ENCODE measurements at regions not wholly inside any gene's neighbourhood (a gene's known extent, or its start where the extent isn't known, plus 50 kb on each side); places are given as distances from the start of the nearest gene placed in this dataset.

DNA sequence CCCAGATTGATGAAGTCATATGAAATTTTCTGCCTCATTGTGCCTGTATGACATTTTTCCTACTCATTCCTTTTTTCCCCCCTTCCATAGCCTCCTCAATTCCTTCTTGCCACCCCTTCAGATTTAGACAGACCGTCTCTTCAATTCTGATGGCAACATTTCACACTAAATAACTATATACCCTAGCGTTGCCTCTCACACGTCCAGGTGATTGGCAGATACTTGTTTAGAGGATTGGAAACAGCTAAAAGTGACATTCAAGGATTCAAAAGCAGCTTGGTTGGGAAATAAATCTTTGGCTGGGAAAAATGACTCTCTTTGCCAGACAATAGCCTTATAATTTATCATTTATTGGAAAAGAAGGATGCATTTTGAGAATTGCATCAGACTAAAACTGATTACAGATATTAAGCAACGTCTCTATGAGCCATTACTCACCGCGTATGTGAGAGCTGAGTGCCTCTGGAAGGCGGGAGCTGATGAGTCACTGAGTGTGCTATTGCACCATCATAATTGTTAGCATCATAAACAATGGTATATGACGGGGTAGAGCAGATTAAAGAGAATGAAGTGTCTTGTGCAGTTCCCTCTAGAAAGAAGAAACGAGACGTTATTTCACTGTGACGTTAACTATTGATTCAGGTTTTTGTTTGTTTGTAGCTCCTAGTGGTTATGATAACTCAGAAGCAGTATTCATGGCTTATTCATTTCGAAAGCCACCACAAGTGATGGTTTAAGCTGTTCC, 61.1 kb upstream of the FAM216B start (continued):
- TF ChIP-seq, protein P1, sequence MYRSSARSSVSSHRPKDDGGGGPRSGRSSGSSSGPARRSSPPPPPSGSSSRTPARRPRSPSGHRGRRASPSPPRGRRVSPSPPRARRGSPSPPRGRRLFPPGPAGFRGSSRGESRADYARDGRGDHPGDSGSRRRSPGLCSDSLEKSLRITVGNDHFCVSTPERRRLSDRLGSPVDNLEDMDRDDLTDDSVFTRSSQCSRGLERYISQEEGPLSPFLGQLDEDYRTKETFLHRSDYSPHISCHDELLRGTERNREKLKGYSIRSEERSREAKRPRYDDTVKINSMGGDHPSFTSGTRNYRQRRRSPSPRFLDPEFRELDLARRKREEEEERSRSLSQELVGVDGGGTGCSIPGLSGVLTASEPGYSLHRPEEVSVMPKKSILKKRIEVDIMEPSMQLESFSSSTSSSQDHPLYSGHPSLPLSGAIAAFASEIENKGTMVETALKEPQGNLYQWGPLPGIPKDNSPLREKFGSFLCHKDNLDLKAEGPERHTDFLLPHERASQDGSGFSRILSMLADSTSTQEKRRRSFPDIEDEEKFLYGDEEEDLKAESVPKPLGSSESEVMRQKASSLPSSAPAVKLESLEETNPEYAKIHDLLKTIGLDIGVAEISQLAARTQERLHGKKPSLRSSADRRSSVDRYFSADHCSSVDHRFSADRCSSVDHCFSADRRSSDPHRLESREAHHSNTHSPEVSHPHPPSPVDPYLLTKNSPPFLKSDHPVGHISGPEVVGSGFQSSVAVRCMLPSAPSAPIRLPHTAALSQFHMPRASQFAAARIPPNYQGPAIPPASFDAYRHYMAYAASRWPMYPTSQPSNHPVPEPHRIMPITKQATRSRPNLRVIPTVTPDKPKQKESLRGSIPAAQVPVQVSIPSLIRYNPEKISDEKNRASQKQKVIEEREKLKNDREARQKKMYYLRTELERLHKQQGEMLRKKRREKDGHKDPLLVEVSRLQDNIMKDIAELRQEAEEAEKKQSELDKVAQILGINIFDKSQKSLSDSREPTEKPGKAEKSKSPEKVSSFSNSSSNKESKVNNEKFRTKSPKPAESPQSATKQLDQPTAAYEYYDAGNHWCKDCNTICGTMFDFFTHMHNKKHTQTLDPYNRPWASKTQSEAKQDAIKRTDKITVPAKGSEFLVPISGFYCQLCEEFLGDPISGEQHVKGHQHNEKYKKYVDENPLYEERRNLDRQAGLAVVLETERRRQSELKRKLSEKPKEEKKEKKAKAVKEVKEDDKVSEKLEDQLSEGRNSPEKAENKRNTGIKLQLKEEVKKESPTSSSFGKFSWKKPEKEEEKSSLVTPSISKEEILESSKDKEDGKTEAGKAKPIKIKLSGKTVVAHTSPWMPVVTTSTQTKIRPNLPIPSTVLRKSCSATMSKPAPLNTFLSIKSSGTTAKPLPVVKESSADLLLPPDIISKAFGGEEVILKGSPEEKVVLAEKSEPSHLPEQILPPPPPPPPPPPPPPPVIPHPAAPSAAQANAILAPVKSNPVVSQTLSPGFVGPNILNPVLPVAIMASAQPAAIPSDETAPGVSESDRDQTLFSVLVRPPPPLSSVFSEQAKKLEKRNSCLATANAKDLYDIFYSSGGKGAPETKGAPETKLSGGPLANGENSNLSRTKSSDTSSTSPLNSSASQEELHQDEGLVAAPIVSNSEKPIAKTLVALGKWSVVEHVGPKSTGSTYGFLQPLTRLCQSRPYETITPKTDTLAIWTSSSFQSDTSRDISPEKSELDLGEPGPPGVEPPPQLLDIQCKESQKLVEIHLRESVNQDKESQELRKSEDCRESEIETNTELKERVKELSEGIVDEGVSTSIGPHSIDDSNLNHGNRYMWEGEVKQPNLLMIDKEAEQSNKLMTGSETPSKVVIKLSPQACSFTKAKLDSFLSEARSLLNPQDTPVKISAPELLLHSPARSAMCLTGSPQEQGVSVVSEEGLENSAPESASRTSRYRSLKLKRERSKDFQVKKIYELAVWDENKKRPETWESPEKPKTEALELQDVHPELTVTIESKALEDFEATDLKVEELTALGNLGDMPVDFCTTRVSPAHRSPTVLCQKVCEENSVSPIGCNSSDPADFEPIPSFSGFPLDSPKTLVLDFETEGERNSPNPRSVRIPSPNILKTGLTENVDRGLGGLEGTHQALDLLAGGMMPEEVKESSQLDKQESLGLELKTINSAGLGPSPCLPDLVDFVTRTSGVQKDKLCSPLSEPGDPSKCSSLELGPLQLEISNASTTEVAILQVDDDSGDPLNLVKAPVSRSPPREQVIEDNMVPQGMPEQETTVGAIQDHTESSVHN (IDR thresholded peaks at IDR 0.05; ENCODE audit: borderline replicate concordance in 1 of 2, low read depth in 1 of 2), result peak in 1 of 2 experiments; percentile 36; a peak in 1 of 4 replicates
- TF ChIP-seq, protein P2, sequence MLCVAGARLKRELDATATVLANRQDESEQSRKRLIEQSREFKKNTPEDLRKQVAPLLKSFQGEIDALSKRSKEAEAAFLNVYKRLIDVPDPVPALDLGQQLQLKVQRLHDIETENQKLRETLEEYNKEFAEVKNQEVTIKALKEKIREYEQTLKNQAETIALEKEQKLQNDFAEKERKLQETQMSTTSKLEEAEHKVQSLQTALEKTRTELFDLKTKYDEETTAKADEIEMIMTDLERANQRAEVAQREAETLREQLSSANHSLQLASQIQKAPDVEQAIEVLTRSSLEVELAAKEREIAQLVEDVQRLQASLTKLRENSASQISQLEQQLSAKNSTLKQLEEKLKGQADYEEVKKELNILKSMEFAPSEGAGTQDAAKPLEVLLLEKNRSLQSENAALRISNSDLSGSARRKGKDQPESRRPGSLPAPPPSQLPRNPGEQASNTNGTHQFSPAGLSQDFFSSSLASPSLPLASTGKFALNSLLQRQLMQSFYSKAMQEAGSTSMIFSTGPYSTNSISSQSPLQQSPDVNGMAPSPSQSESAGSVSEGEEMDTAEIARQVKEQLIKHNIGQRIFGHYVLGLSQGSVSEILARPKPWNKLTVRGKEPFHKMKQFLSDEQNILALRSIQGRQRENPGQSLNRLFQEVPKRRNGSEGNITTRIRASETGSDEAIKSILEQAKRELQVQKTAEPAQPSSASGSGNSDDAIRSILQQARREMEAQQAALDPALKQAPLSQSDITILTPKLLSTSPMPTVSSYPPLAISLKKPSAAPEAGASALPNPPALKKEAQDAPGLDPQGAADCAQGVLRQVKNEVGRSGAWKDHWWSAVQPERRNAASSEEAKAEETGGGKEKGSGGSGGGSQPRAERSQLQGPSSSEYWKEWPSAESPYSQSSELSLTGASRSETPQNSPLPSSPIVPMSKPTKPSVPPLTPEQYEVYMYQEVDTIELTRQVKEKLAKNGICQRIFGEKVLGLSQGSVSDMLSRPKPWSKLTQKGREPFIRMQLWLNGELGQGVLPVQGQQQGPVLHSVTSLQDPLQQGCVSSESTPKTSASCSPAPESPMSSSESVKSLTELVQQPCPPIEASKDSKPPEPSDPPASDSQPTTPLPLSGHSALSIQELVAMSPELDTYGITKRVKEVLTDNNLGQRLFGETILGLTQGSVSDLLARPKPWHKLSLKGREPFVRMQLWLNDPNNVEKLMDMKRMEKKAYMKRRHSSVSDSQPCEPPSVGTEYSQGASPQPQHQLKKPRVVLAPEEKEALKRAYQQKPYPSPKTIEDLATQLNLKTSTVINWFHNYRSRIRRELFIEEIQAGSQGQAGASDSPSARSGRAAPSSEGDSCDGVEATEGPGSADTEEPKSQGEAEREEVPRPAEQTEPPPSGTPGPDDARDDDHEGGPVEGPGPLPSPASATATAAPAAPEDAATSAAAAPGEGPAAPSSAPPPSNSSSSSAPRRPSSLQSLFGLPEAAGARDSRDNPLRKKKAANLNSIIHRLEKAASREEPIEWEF (CRISPR knock-in tag; IDR thresholded peaks at IDR 0.05), result no peak
- no peak for TF ChIP-seq NCOA4 (IDR thresholded peaks at IDR 0.05; ENCODE audit: partially characterized antibody)
- TF ChIP-seq, protein P3, sequence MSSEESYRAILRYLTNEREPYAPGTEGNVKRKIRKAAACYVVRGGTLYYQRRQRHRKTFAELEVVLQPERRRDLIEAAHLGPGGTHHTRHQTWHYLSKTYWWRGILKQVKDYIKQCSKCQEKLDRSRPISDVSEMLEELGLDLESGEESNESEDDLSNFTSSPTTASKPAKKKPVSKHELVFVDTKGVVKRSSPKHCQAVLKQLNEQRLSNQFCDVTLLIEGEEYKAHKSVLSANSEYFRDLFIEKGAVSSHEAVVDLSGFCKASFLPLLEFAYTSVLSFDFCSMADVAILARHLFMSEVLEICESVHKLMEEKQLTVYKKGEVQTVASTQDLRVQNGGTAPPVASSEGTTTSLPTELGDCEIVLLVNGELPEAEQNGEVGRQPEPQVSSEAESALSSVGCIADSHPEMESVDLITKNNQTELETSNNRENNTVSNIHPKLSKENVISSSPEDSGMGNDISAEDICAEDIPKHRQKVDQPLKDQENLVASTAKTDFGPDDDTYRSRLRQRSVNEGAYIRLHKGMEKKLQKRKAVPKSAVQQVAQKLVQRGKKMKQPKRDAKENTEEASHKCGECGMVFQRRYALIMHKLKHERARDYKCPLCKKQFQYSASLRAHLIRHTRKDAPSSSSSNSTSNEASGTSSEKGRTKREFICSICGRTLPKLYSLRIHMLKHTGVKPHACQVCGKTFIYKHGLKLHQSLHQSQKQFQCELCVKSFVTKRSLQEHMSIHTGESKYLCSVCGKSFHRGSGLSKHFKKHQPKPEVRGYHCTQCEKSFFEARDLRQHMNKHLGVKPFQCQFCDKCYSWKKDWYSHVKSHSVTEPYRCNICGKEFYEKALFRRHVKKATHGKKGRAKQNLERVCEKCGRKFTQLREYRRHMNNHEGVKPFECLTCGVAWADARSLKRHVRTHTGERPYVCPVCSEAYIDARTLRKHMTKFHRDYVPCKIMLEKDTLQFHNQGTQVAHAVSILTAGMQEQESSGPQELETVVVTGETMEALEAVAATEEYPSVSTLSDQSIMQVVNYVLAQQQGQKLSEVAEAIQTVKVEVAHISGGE (CRISPR knock-in tag; IDR thresholded peaks at IDR 0.05), result no peak
- no peak for TF ChIP-seq NCOA1 (IDR thresholded peaks at IDR 0.05; ENCODE audit: low read depth)
- TF ChIP-seq ZBTB8A (IDR thresholded peaks at IDR 0.05; ENCODE audit: partially characterized antibody), result no peak
- no peak for TF ChIP-seq ETS2 (tag; IDR thresholded peaks at IDR 0.05; ENCODE audit: borderline replicate concordance, poor library complexity, severe bottlenecking)
